Keratinocyte (primary cell): ENCODE measurements at regions not wholly inside any gene's neighbourhood (a gene's known extent, or its start where the extent isn't known, plus 50 kb on each side); places are given as distances from the start of the nearest gene placed in this dataset.

Source experiments
- DNase-seq: peaks from one replicate; pipeline ENCODE4 v3.0.0-alpha.2; 2011; ENCODE audit warnings: low read depth, missing footprints, low spot score
- FAIRE-seq: peaks from 2 replicates; lab custom pipeline; 2011; peaks lifted over from hg19 to GRCh38; lab: Jason Lieb, UNC
- H2AFZ ChIP-seq: 2 replicates; pipeline ENCODE4 v1.6.0; 2012; ENCODE audit warnings: low read length, control low read depth, inconsistent platforms; ENCODE audit not compliant: control insufficient read depth
- H3K27ac ChIP-seq: 2 replicates; pipeline ENCODE4 v1.5.1; 2011; ENCODE audit warnings: low read length; ENCODE audit not compliant: control insufficient read depth, insufficient read depth
- H3K27me3 ChIP-seq: 3 replicates; pipeline ENCODE4 v1.6.0; 2011; ENCODE audit warnings: low read length; ENCODE audit not compliant: control insufficient read depth, insufficient read depth; ENCODE audit errors: extremely low read depth
- H3K36me3 ChIP-seq, 2 experiments: 2 replicates in 1 of 2; 3 replicates in 1 of 2; pipeline ENCODE4 v1.5.1; 2011; ENCODE audit warnings: low read length in 2 of 2, mild to moderate bottlenecking in 1 of 2; ENCODE audit not compliant: control insufficient read depth in 2 of 2, insufficient read depth in 2 of 2; ENCODE audit errors: extremely low read depth in 1 of 2
- H3K4me1 ChIP-seq: 3 replicates; pipeline ENCODE4 v1.5.1; 2011; ENCODE audit warnings: low read length; ENCODE audit not compliant: control insufficient read depth, insufficient read depth; ENCODE audit errors: extremely low read depth
- H3K4me2 ChIP-seq: 3 replicates; pipeline ENCODE4 v1.6.0; 2011; ENCODE audit warnings: low read depth, low read length; ENCODE audit not compliant: control insufficient read depth, insufficient read depth; ENCODE audit errors: extremely low read depth
- H3K4me3 ChIP-seq, 3 experiments: fragments of 200-600 bp in 1 of 3; sonication (generic) in 1 of 3; 2 replicates in 2 of 3; 3 replicates in 1 of 3; pipeline ENCODE4 v1.5.1; 2011 to 2016; ENCODE audit warnings: low read length in 3 of 3, mild to moderate bottlenecking in 3 of 3, control low read depth in 2 of 3, inconsistent platforms in 1 of 3, low read depth in 1 of 3, mixed read lengths in 1 of 3, mixed run types in 1 of 3, moderate library complexity in 1 of 3; ENCODE audit not compliant: control insufficient read depth in 2 of 3, insufficient read depth in 2 of 3; ENCODE audit errors: extremely low read depth in 1 of 3
- H3K79me2 ChIP-seq: 2 replicates; pipeline ENCODE4 v1.6.0; 2012; ENCODE audit warnings: low read length; ENCODE audit not compliant: control insufficient read depth, insufficient read depth
- H3K9ac ChIP-seq: 3 replicates; pipeline ENCODE4 v1.6.0; 2011; ENCODE audit warnings: low read length; ENCODE audit not compliant: control insufficient read depth, insufficient read depth; ENCODE audit errors: extremely low read depth
- H3K9me1 ChIP-seq: 3 replicates; pipeline ENCODE4 v1.6.0; 2011; ENCODE audit warnings: low read length; ENCODE audit not compliant: control insufficient read depth, insufficient read depth; ENCODE audit errors: extremely low read depth
- H3K9me3 ChIP-seq: 2 replicates; pipeline ENCODE4 v1.5.1; 2012; ENCODE audit warnings: low read depth, low read length; ENCODE audit not compliant: control insufficient read depth
- H4K20me1 ChIP-seq: 3 replicates; pipeline ENCODE4 v1.6.0; 2011; ENCODE audit warnings: low read length; ENCODE audit not compliant: control insufficient read depth, insufficient read depth; ENCODE audit errors: extremely low read depth
- CTCF ChIP-seq, 3 experiments: IDR thresholded peaks in 1 of 3; conservative IDR thresholded peaks in 1 of 3; optimal IDR thresholded peaks in 1 of 3; 2 replicates in 2 of 3; 3 replicates in 1 of 3; pipeline versions ENCODE3 to v1.5.1; 2011; ENCODE audit warnings: low read length in 3 of 3, mild to moderate bottlenecking in 3 of 3, moderate library complexity in 2 of 3, control low read depth in 1 of 3, inconsistent platforms in 1 of 3; ENCODE audit not compliant: insufficient read depth in 2 of 3; ENCODE audit errors: extremely low read depth in 1 of 3
- EZH2 ChIP-seq: IDR thresholded peaks from one replicate; pipeline ENCODE4 v1.6.1; 2012; ENCODE audit warnings: inconsistent platforms, mild to moderate bottlenecking, low read length, moderate library complexity
- dilution Hi-C: fragments of 300-500 bp; cut with MboI; formaldehyde crosslinking; loops from one replicate; pipeline ENCODE4 v1.7.0; 2020; ENCODE audit warnings: low sequenced_read_pairs; ENCODE audit not compliant: extremely low pct_ligation_motif_present

DNA sequence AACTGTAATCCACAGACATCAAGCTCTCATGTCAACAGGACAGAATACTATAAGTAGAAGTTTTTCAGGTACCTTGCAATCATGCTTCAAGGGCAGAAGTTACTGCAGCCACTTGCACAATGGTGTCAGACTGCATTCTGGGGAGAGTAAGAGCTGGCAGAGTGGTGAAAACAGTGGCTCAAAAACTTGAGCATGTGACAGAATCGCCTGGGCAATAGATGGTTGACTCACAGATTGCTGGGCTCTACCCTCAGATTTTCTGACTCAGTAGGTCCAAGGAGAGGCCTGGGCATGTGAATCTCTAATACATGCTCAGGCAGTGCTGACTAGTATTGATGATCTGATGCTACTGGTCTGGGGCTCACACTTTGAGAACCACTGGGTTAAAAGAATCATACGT is 187.8 kb downstream of the TBX5 start:
- Histone ChIP-seq H3K27me3 (no peaks in the 10 kb centered on the region), H3K9me3 (no peaks in the 10 kb centered on the region), H2AFZ (no peak overlapping the region), H3K4me3 (no peak overlapping the region), H3K4me2 (no peak overlapping the region), H3K9me1 (no peaks in the 10 kb centered on the region), H3K79me2 (no peaks in the 10 kb centered on the region), H3K4me1 (no peaks in the 10 kb centered on the region), H3K36me3 (no peaks in the 10 kb centered on the region), H3K27ac (no peak overlapping the region), H3K9ac (no peak overlapping the region), H4K20me1 (no peaks in the 10 kb centered on the region)
- TF ChIP-seq CTCF (optimal IDR thresholded peaks at IDR 0.05 in 1 of 3, IDR thresholded peaks at IDR 0.05 in 1 of 3, conservative IDR thresholded peaks at IDR 0.05 in 1 of 3; ENCODE audit: extremely low read depth in 1 of 3, insufficient read depth in 2 of 3, low read length in 3 of 3) (no peak), EZH2 (no peak)
- no peak for FAIRE-seq
- no peak for DNase-seq
- dilution Hi-C loops: no loop called here

DNA sequence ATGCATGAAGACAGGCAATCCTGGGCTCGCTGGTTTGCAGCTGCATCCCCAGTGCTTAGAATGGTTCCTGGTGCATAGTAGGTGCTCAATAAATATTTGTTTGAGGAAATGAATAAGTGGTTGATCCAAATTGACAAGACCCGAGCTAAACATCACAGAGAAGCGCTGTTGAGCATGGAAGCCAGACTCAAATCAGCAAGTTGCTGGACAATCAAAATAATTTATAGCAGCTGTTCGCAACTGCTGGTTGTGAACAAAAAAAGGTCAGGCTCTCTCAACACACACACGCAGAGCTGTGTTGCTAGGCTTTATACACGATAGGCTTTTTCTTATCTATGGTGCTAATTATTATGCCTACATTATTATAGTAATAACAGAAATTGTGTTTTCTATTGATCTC is 190.2 kb downstream of the TBX5 start:
- Histone ChIP-seq H3K9me1 (no peaks in the 10 kb centered on the region), H3K4me1 (no peaks in the 10 kb centered on the region), H3K4me3 (no peak overlapping the region), H3K9me3 (no peaks in the 10 kb centered on the region), H2AFZ (no peak overlapping the region), H3K27me3 (no peaks in the 10 kb centered on the region), H3K79me2 (no peaks in the 10 kb centered on the region), H4K20me1 (no peaks in the 10 kb centered on the region), H3K4me2 (no peak overlapping the region), H3K9ac (no peak overlapping the region), H3K36me3 (no peaks in the 10 kb centered on the region), H3K27ac (no peak overlapping the region)
- FAIRE-seq: no peak
- dilution Hi-C loops: no loop called here
- no peak for DNase-seq
- no peak for TF ChIP-seq CTCF (optimal IDR thresholded peaks at IDR 0.05 in 1 of 3, IDR thresholded peaks at IDR 0.05 in 1 of 3, conservative IDR thresholded peaks at IDR 0.05 in 1 of 3; ENCODE audit: extremely low read depth in 1 of 3, insufficient read depth in 2 of 3, low read length in 3 of 3)
- no peak for TF ChIP-seq EZH2
